ENCODE measurements at regions not wholly inside any gene's neighbourhood (a gene's known extent, or its start where the extent isn't known, plus 50 kb on each side); places are given as distances from the start of the nearest gene placed in this dataset.
"Not testable (repeated sequence)": the region's sequence is repeated elsewhere in the genome, so short reads cannot be mapped to it uniquely, and the experiment has no call there.

DNA sequence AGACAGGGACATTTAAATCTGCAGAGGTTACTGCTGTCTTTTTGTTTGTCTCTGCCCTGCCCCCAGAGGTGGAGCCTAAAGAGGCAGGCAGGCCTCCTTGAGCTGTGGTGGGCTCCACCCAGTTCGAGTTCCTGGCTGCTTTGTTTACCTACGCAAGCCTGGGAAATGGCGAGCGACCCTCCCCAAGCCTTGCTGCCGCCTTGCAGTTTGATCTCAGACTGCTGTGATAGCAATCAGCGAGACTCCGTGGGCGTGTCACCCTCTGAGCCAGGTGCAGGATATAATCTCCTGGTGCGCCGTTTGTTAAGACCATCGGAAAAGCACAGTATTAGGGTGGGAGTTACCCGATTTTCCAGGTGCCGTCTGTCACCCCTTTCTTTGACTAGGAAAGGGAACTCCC lies 93.3 kb downstream of the ANKRD30BL start:
- not testable (repeated sequence) for DNase-seq

DNA sequence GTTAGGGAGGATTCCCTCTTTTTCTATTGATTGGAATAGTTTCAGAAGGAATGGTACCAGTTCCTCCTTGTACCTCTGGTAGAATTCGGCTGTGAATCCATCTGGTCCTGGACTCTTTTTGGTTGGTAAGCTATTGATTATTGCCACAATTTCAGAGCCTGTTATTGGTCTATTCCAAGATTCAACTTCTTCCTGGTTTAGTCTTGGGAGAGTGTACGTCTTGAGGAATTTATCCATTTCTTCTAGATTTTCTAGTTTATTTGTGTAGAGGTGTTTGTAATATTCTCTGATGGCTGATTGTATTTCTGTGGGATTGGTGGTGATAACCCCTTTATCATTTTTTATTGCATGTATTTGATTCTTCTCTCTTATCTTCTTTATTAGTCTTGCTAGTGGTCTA lies 96.4 kb downstream of the ANKRD30BL start:
- DNase-seq: not testable (repeated sequence)

DNA sequence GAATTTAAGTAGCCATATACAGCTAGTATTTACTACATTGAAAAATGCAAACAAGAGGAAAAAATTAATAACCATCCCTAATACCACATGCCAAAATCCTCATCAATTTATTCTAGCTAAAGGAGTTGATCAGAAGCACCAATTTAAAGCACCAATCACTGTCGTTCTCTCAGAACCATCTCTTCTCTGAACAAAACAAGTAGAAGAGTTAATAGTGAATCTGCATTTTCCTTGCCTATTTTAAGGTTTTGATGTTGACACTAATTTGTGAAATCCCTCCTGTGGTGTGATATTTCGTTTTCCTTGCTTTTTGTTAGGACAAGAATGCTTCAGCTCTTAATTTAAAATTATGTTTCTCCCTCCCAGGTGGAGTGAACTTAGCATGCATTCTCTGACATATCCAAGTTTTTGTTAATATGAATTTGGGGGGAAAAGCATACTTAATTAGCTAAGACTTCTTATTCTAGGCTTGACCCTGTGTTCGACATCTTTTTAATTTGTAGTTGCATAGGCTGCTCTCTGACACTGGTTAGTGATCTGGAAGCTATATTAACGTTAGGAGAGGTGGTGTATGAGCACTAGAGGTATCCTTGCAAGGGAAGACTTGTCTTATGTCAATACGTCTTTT lies 122.0 kb downstream of the ANKRD30BL start:
- DNase-seq: not testable (repeated sequence)

DNA sequence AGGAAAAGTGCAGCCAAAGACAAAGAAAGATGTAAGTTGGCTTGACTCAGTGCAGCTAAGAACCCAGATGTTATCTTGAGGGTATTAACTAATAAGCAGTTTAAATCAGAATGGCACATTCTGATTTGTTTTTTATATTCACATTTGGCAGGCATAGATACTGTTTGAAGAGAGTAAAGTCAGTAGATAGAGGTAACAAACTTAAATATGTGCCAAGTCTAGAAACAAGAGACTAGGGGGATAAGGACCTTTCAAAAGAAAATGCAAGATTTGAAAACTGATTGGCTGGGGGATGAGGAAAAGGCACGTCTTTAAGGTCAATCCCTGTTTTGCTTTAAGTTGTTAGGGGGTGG lies 122.9 kb downstream of the ANKRD30BL start:
- not testable (repeated sequence) for DNase-seq

DNA sequence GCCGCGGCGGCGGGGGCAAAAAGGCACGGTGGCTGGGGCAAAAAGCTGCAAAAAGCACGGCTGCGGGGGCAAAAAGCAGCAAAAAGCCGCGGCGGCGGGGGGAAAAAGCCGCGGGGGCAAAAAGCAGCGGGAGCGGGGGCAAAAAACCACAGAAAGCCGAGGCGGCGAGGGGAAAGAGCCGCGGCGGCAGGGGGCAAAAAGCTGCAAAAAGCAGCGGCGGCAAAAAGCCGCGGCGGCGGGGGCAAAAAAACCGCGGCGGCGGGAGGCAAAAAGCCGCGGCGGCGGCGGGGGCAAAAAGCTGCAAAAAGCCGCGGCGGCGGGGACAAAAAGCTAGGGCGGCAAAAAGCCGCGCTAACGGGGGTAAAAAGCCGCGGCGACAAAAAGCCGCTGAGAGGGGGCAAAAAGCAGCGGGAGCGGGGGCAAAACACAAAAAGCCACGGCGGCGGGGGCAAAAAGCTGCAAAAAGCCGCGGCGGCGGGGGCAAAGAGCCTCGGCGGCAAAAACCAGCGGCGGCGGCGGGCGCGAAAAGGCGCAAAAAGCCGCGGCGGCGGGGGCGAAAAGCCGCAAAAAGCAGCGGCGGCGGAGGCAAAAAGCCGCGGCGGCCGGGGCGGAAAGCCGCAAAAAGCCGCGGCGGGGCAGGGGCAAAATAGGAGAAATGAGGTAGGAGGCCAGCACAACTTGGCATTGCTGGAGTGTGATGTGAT lies 123.4 kb downstream of the ANKRD30BL start:
- DNase-seq: no peak

DNA sequence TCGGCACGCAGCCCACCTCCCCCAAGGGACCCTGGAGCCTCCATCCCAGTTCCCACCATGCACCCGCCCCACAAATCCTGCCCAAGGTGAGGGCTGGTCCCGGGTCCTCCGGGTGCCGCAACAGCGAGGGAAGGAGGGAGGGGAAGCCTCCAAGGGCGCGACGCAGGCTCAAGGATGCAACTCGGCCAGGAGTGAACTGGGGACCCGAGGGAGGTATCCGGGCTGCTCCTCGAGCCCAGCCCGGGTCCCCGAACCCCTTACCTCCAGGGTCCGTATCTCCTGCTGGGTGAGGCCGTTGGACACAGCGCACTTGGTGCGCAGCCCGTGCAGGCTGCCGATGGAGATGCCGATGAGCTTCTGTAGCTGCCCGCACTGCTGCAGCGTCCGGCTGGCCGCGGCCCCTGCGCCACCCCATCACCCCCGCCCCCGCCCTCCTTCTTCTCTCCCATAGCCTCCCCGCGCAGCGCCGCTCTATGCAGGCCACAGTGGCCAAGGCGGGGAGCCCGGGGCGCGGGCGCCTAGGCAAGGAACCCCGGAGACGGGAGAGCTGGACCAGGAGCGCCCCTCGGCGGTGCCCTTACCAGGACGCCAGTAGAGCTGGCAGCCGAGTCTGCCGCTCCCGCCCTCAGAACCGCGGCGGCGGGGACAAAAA lies 124.1 kb downstream of the ANKRD30BL start:
- peak; percentile 22 for DNase-seq

DNA sequence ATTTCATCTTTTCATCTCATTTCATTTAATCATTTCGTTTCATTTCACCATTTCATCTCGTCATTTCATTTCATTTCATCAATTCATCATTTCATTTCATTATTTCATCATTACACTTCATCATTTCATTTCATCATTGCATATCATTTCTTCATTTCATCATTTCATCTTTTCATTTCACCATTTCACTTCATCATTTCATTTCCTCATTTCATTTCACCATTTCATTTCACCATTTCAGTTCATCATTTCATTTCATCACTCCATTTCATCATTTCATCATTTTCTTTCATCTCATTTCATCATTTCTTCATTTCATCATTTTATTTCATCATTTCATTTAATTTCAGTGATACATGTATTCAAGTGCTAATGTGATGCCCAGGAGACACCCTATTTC lies 127.1 kb downstream of the ANKRD30BL start:
- no peak for DNase-seq

DNA sequence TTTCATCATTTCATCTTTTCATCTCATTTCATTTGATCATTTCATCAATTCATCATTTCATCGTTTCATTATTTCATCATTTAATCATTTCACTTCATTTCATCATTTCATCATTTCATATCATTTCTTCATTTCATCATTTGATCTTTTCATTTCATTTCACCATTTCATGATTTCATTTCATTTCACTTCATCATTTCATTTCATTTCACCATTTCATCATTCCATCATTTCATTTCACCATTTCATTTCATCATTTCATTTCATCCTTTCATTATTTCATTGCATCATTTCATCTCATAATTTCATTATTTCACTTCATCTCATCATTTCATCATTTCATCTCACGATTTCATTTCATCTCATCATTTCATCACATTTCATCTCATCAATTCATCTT lies 127.8 kb downstream of the ANKRD30BL start:
- DNase-seq: no peak

DNA sequence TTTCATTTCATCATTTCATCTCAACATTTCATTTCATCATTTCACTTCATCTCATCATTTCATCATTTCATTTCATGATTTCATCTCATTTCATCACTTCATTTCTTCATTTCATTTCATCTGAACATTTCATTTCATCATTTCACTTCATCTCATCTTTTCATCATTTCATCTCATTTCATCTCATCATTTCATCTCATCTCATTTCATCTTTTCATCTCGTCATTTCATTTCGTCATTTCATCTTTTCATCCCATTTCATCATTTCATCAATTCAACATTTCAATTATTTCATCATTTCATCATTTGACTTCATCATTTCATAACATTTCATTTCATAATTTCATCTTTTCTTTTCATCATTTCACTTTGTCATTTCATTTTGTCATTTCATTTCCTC lies 128.4 kb downstream of the ANKRD30BL start:
- no peak for DNase-seq

DNA sequence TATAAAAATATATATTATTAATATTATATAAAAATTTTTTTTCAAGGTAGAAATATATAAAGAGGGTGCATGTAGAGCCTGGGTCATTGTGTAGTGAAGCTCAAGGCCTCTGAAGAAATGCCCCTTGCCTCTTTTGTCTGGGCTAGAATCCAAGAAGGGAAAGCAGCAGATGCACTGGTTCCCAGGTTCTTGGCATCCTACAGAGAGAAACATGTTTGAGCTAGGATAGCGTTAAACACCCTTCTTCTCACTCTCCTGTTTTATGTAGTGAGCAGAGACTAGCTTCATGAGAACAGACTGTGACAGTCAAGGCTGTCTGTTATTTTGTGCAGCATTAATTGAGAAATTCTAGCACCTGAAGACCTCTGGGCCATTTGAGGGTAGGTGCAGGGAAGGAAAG lies 149.7 kb downstream of the ANKRD30BL start:
- not testable (repeated sequence) for DNase-seq

DNA sequence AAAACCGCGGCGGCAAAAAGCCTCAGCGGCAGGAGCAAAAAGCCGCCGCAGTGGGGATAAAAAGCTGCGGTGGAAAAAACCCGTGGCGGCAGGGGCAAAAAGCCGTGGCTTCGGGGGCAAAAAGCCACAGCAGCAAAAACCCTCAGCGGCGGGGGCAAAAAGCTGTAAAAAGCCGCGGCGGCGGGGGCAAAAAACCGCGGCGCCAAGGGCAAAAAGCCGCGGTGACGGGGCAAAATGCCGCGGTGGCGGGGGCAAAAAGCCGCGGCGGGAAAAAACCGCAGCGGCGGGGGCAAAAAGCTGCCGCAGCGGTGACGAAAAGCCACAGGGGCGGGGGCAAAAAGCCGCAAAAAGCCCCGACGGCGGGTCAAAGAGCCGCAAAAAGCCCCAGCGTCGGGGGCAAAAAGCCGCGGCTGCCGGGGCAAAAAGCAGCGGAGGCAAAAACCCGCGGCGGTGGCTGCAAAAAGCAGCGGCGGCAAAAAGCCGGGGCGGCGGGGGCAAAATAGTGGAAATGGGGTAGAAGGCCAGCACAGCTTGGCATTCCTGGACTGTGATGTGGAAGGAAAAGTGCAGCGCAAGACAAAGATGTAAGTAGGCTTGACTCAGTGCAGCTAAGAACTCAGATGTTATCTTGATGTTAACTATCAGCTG lies 151.8 kb downstream of the ANKRD30BL start:
- DNase-seq: no peak

DNA sequence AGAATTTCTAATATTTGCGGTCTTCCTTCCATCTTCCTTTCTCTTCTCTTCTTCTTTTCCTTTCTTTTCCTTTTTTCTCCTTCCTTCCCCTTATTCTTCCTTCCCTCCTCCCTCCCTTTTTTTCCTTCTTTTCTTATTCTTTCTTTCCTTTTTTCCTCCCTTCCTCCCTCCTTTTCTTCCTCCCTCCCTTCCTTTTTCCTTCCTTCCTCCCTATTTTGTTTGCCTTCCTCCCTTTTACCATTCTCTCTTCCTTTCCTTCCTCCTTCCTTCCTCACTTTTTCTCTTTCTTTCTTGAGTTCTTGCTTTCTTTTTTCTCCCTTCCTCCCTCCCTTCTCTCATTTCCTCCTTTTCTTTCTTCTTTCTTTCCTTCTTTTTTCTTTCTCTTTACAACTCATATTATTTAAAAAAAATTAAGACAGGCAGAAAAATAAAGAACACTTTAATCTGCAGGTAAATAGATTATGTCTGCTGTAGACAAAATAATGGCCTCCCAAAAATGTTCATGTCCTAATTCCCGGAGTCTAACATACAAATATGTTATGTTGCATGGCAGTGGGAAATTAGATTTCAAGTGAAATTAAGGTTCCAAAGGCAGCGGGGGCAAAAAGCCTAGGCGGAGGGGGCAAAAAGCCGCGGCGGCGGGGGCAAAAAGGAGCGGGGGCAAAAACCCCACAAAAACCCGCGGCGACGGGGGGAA lies 152.4 kb downstream of the ANKRD30BL start:
- DNase-seq: no peak

DNA sequence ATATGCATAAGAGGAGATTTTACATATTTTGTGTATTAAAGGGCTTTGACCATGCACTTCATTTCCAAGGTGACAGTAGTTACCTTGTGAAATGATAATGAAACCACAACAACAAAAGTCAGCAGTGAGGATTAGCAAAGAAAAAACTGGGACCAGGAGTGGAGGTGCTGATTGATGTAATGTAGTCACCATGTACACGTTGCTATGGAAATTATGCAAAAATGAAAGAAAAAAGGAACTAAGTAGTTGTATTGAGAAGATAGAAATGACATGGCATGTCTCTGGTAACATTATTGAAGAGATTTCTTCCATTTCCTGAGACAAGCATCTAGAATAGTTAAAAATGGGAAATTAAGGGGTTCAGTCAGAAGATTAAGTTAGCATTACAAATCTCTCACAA lies 171.0 kb downstream of the ANKRD30BL start:
- not testable (repeated sequence) for DNase-seq

DNA sequence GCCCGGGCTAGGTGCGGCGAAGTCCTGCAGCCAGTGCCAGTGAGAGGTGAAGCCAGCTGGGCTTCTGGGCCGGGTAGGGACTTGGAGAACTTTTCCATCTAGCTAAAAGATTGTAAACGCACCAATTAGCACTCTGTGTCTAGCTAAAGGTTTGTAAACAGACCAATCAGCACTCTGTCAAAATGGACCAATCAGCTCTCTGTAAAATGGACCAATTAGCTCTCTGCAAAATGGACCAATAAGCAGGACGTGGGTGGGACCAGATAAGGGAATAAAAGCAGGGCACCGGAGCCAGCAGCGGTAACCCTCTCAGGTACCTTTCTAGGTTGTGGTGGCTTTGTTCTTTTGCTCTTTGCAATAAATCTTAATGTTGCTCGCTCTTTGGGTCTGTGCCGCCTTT lies 195.1 kb downstream of the ANKRD30BL start:
- not testable (repeated sequence) for DNase-seq

DNA sequence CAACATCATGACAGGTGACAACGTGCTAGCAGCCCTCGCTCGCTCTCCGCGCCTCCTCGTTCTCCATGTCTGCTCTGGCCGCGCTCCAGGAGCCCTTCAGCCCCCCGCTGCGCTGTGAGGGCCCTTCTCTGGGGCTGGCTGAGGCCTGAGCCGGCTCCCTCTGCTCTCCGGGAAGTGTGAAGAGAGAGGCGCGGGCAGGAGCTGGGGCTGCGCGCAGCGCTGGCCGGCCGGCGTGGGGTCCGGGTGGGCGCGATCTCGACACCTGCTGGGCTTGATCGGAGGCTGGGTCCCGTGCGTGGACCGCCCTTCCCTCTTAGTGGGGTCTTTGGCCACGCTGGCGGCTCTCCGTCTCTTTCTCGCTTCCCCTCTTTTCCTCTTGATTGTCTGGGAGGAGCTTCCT lies 195.5 kb downstream of the ANKRD30BL start:
- DNase-seq: no peak

DNA sequence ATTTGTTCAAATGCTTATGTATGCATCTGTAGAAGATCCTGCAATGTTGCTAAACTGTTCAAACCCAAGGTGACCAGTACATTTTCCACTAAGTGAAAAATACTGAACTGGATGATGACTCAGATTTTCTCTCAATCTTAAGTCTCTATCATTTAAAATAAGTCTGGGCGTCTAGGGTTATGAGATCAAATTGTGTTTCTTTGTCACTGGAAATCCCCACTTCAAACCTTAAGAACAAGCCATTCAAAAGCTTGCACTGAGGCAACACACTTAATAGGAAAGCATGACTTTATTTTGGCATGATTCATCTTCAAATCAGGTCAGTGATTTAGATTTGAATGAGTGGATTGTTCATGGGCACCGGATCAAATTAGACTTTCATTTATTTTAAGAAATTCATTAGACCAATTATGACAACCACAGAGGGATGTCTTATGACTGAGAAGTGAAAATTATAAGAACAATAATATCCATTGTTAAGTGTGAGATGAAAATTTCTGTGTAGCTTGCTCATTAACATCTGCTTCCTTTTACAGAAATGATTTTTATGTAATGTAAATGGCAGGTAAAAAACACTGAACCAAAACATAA lies 203.6 kb downstream of the ANKRD30BL start:
- DNase-seq: not testable (repeated sequence)

DNA sequence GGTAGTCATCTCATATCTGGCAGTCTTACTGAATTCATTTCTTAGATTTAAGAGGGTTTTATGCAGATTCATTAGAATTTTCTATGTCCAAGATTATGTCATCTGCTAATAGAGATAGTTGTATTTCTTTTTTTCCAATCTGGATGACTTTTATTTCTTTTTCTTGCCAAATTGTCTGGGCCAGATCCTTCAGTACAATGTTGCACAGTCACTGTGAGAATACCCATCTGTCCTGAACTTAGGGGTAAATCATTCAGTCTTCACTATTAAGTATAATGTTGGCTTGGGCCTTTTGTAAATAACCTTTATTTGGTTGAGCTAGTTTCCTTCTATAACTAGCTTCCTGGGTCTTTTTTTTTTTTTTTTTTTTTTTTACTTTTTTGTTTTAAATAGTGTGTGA lies 213.1 kb downstream of the ANKRD30BL start:
- not testable (repeated sequence) for DNase-seq

DNA sequence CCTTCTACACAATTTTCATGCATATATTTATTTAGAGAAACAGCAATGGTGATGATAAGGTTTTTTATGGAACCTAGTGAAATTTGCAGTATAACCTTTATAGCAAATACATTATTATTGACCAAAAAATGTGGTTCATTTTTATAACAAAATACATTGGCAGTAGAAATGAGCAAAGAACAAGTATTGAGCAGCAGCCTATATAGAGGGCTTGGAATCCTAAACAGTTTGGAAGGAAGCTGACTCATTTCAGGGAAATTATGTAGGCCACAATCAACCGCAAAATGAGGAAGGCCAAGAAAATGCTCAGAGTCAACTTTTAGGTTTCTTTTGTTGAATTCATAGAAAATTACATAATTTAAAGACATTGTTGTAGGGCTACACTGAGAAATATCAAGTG lies 238.5 kb downstream of the ANKRD30BL start:
- DNase-seq: not testable (repeated sequence)

DNA sequence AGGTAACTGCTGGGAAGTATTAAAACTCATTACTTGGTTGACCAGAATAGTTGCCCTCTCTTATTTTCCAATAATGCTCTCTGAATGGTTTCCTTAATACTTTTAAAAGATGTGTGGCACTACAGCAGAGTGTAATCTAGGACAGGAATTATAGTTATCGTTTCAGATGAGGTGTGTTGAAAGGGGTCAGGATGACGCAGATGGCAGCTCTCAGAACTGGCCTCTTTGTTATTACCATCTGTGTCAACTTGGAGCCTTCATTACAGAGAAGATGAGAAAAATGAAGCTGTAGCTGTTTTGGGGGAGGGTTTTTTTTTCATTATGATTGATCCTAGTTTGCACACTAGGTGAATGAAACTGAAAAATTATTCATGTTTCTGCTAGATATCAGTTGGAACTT lies 238.9 kb downstream of the ANKRD30BL start:
- DNase-seq: not testable (repeated sequence)

Data from DMS153 (cell line).